MM.1S (cell line): ENCODE measurements at regions not wholly inside any gene's neighbourhood (a gene's known extent, or its start where the extent isn't known, plus 50 kb on each side); places are given as distances from the start of the nearest gene placed in this dataset.

Experiments used
- DNase-seq: peaks from one replicate; pipeline ENCODE4 v3.0.0-alpha.2; 2015
- H2AFZ ChIP-seq: fragments of 300-600 bp; sonication (generic); 2 replicates; pipeline ENCODE4 v1.6.0; 2016; ENCODE audit warnings: antibody characterized with exemption, low read length
- H3F3A ChIP-seq: fragments of 300-600 bp; sonication (generic); 2 replicates; pipeline ENCODE4 v1.6.1; 2016; ENCODE audit warnings: mild to moderate bottlenecking, antibody characterized with exemption, low read length, moderate library complexity, mixed read lengths; ENCODE audit not compliant: insufficient read depth
- H3K27ac ChIP-seq: fragments of 300-600 bp; sonication (generic); 2 replicates; pipeline ENCODE4 v1.5.1; 2016; ENCODE audit warnings: mild to moderate bottlenecking, low read length
- H3K27me3 ChIP-seq: fragments of 300-600 bp; sonication (generic); replicated peaks from 2 replicates; pipeline ENCODE4 v1.6.0; 2016; ENCODE audit warnings: low read length; ENCODE audit not compliant: insufficient read depth
- H3K36me3 ChIP-seq: fragments of 300-600 bp; sonication (generic); replicated peaks from 2 replicates; pipeline ENCODE4 v1.6.1; 2016; ENCODE audit warnings: mild to moderate bottlenecking, low read length, mixed read lengths; ENCODE audit not compliant: insufficient read depth
- H3K4me1 ChIP-seq: fragments of 300-600 bp; sonication (generic); 2 replicates; pipeline ENCODE4 v1.6.1; 2016; ENCODE audit warnings: low read length, mixed read lengths
- H3K4me2 ChIP-seq: fragments of 300-600 bp; sonication (generic); 2 replicates; pipeline ENCODE4 v1.6.0; 2016; ENCODE audit warnings: low read depth, low read length
- H3K4me3 ChIP-seq: fragments of 300-600 bp; sonication (generic); 2 replicates; pipeline ENCODE4 v1.5.1; 2016; ENCODE audit warnings: low read length, mixed read lengths
- H3K79me2 ChIP-seq: fragments of 300-600 bp; sonication (generic); 2 replicates; pipeline ENCODE4 v1.6.1; 2016; ENCODE audit warnings: mixed run types, low read length, mixed read lengths
- H3K9ac ChIP-seq: fragments of 300-600 bp; sonication (generic); 2 replicates; pipeline ENCODE4 v1.6.1; 2016; ENCODE audit warnings: low read length, mixed read lengths
- H3K9me2 ChIP-seq: fragments of 300-600 bp; sonication (generic); replicated peaks from 2 replicates; pipeline ENCODE4 v1.6.1; 2016; ENCODE audit warnings: mild to moderate bottlenecking, low read length, mixed read lengths; ENCODE audit not compliant: insufficient read depth
- H3K9me3 ChIP-seq: fragments of 300-600 bp; sonication (generic); replicated peaks from 2 replicates; pipeline ENCODE4 v1.6.1; 2016; ENCODE audit warnings: mild to moderate bottlenecking, low read length, mixed read lengths; ENCODE audit not compliant: insufficient read depth
- H4K20me1 ChIP-seq: fragments of 300-600 bp; sonication (generic); 2 replicates; pipeline ENCODE4 v1.6.1; 2016; ENCODE audit warnings: mild to moderate bottlenecking, low read length, moderate library complexity, mixed read lengths; ENCODE audit not compliant: insufficient read depth
- EZH2 ChIP-seq: fragments of 300-600 bp; sonication (generic); optimal IDR thresholded peaks from 2 replicates; pipeline ENCODE3; 2017; ENCODE audit warnings: low read depth, mild to moderate bottlenecking, antibody characterized with exemption, low read length, mixed read lengths
- EZH2phosphoT487 ChIP-seq: fragments of 300-600 bp; sonication (generic); IDR thresholded peaks from 2 replicates; pipeline ENCODE4 v1.6.1; 2018; ENCODE audit warnings: antibody characterized with exemption, low read length
- TF ChIP-seq, protein P1 (sequence below): fragments of 300-600 bp; sonication (generic); IDR thresholded peaks from 2 replicates; pipeline ENCODE4 v1.5.1; 2016; ENCODE audit warnings: antibody characterized with exemption, low read length, mixed read lengths

DNA sequence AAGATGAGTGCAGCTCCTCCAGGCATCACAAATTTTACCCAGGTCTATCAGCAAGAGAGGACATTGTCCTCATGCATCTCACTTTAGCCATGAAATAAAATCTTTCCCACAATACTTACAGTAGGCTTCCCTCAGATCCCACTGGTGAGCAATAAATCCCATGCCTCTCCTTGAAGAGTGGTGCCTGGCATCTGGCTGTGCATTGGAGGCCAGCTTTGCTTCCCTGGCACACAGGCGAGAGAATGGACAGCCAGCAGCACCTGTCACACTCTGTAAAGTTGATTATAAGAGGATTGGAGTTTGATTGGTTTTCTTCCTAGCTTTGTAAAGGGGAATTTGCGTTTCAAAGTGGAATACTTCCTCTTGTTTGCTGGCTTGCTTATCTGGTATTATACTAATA, 1153.9 kb downstream of the AACS start:
- Histone ChIP-seq H3K27ac (no peak overlapping the region), H2AFZ (no peak overlapping the region), H3K4me3 (no peak overlapping the region), H3K9ac (no peak overlapping the region), H3K9me2 (no peaks in the 10 kb centered on the region), H4K20me1 (no peaks in the 10 kb centered on the region), H3F3A (no peaks in the 10 kb centered on the region), H3K4me2 (no peak overlapping the region), H3K9me3 (no peaks in the 10 kb centered on the region), H3K4me1 (no peaks in the 10 kb centered on the region), H3K79me2 (no peaks in the 10 kb centered on the region), H3K27me3 (no peaks in the 10 kb centered on the region), H3K36me3 (no peaks in the 10 kb centered on the region)
- no peak for DNase-seq
- TF ChIP-seq EZH2phosphoT487 (no peak), EZH2 (no peak)
- TF ChIP-seq, protein P1, sequence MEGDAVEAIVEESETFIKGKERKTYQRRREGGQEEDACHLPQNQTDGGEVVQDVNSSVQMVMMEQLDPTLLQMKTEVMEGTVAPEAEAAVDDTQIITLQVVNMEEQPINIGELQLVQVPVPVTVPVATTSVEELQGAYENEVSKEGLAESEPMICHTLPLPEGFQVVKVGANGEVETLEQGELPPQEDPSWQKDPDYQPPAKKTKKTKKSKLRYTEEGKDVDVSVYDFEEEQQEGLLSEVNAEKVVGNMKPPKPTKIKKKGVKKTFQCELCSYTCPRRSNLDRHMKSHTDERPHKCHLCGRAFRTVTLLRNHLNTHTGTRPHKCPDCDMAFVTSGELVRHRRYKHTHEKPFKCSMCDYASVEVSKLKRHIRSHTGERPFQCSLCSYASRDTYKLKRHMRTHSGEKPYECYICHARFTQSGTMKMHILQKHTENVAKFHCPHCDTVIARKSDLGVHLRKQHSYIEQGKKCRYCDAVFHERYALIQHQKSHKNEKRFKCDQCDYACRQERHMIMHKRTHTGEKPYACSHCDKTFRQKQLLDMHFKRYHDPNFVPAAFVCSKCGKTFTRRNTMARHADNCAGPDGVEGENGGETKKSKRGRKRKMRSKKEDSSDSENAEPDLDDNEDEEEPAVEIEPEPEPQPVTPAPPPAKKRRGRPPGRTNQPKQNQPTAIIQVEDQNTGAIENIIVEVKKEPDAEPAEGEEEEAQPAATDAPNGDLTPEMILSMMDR, result no peak

DNA sequence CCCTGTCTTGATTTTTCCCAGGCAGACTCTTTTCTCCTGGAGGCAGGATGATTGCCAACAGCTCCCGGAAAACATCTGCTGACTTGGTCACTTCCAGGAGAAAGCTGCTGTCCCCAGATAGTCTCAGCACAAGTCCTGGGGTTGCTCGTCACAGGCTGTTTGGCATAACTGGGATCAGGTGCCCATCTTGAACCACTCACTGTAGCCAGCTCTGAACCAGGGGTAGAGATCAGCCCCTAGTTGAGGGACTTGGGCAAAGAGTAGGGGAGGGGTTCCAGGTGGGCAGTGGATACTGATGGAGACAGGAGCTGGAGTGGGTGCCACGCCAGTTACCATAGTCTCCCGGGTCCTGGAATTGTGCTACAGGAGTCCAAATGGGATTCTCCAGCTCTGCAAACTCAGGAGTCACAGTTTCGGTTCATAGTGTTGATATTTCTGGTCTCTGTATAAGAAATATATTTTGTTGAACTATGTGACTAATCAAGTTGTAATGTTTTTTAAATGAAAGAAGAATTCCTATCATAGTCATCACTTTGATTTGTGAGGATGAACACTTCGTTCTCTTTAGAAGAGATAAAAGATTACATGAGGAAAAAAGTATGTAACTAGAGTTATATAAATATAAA, 1154.5 kb downstream of the AACS start:
- Histone ChIP-seq H3K36me3 (no peaks in the 10 kb centered on the region), H3K27ac (no peak overlapping the region), H3K4me1 (no peaks in the 10 kb centered on the region), H3K9me3 (no peaks in the 10 kb centered on the region), H2AFZ (no peak overlapping the region), H4K20me1 (no peaks in the 10 kb centered on the region), H3F3A (no peaks in the 10 kb centered on the region), H3K9me2 (no peaks in the 10 kb centered on the region), H3K79me2 (no peaks in the 10 kb centered on the region), H3K4me3 (no peak overlapping the region), H3K27me3 (no peaks in the 10 kb centered on the region), H3K9ac (no peak overlapping the region), H3K4me2 (no peak overlapping the region)
- TF ChIP-seq EZH2 (no peak), EZH2phosphoT487 (no peak)
- TF ChIP-seq, protein P1, result no peak
- no peak for DNase-seq

DNA sequence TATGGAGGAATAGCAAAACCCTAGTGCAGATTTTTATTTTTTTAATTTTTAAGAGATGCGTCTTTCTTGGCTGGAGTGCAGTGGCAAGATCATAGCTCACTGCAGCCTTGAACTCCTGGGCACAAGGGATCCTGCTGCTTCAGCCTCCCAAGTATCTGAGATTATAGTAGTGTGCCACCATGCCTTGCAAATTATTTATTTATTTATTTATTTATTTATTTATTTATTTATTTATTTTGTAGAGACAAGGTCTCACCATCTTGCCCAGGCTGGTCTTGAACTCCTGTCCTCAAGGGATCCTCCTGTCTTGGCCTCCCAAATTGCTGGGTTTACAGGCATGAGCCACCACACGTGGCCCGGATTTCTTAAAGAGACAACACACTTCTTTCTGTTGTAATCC, 1158.8 kb downstream of the AACS start:
- Histone ChIP-seq H3K4me2 (no peak overlapping the region), H3K36me3 (no peaks in the 10 kb centered on the region), H3K4me1 (no peaks in the 10 kb centered on the region), H4K20me1 (no peaks in the 10 kb centered on the region), H3F3A (no peaks in the 10 kb centered on the region), H3K27me3 (no peaks in the 10 kb centered on the region), H3K9me3 (no peaks in the 10 kb centered on the region), H3K9ac (no peak overlapping the region), H3K9me2 (no peaks in the 10 kb centered on the region), H2AFZ (no peak overlapping the region), H3K4me3 (no peak overlapping the region), H3K27ac (no peak overlapping the region), H3K79me2 (no peaks in the 10 kb centered on the region)
- TF ChIP-seq, protein P1, result no peak
- TF ChIP-seq EZH2phosphoT487 (no peak), EZH2 (no peak)
- DNase-seq, result no peak
